Stimulated activated CD4-positive, alpha-beta T cell treated with anti-CD3 and anti-CD28 coated beads, TNF-alpha, amount 100 ng/mL, for 24 hours (primary cell): ENCODE measurements at regions not wholly inside any gene's neighbourhood (a gene's known extent, or its start where the extent isn't known, plus 50 kb on each side); places are given as distances from the start of the nearest gene placed in this dataset.
"Not testable (repeated sequence)": the region's sequence is repeated elsewhere in the genome, so short reads cannot be mapped to it uniquely, and the experiment has no call there.

Experiments used
- DNase-seq, 3 experiments: peaks; one replicate each; pipeline ENCODE4 v3.0.0-alpha.2; 2020; ENCODE audit warnings: low read depth in 3 of 3

- no peak for DNase-seq
Observed at GRCh38 chr2:82256288-82256687, 1951.7 kb upstream of the LRRTM1 start.

- DNase-seq: no peak
Observed at GRCh38 chr2:82254728-82255127, 1950.2 kb upstream of the LRRTM1 start.

DNA sequence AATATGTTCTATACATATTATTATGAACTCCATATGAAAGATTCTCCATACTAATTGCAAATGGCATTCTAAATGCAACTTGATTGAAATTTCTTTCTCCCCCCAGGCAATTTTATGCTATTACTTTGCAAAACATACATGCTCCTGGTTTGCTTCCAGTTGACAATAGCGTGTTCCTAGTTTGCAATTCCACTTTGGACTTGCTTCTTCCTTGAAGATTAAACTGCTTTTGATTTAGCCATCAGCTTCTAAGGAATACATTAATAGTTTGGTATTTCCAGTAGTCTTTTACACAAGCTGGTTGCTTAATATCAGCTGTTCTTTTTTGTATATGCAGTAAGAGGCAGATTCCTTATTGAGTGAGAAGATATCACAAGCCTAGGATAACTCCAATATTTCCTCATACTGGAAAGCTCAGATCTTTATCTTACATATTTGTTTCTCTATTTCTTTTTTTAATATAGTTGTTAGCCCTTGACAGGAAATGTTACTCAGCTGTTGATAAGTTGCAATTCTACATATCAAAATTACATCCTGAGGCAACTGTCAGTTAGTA, 1941.7 kb upstream of the LRRTM1 start:
- DNase-seq: no peak

DNA sequence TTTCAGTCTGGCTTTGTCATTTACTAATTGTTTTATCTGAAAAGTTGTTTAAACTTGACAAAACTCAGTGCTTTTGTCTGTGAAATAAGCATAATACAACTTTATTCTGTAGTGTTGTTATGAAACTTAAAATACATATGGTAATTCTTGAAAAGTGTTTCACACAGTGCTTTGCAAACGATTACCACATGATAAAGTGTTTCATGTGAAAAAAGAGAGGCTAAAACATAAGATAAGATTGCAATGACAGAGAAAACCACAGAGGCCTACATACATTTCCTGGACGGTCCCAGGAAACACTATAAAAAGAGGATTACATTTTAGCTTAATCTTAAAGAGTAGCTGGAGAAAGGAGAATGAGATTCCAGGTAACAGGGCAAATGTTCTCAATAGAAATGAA, 1934.6 kb upstream of the LRRTM1 start:
- no peak for DNase-seq

GRCh38 chr2:82237994-82238662, 1933.6 kb upstream of the LRRTM1 start:
- no peak for DNase-seq

DNA sequence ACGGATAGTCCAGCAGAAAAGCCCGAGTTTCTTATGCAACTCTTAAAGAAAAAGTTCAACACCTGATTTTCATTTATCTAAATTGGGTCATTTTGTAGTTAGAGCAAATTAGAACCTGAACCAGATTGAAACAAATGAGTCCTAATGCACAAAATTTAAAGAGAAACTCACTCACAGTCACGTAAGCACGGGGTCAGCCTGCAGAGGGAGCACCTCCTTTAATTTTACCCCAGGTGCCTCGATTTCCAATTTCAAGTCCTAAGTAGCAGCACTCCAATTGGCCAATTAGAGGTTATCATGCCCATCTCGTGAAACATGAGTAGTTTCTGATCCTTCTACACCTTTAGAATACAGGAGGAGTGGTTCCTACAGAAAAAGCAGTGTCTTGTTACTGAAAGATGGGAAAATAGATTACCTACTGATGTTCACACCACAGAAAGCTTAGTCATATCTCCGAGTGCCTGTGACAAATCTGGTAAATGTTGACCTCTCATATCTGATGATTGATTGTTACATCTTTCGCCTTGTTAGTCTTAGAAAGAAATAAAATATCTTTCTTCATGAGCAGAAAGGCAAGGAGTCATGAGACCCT, 1929.8 kb upstream of the LRRTM1 start:
- no peak for DNase-seq

- DNase-seq: no peak
Observed at GRCh38 chr2:82233806-82234205, 1929.3 kb upstream of the LRRTM1 start.

GRCh38 chr2:82230406-82230805, 1925.9 kb upstream of the LRRTM1 start:
- no peak for DNase-seq

- no peak for DNase-seq
Observed at GRCh38 chr2:82226441-82226840, 1921.9 kb upstream of the LRRTM1 start.

DNA sequence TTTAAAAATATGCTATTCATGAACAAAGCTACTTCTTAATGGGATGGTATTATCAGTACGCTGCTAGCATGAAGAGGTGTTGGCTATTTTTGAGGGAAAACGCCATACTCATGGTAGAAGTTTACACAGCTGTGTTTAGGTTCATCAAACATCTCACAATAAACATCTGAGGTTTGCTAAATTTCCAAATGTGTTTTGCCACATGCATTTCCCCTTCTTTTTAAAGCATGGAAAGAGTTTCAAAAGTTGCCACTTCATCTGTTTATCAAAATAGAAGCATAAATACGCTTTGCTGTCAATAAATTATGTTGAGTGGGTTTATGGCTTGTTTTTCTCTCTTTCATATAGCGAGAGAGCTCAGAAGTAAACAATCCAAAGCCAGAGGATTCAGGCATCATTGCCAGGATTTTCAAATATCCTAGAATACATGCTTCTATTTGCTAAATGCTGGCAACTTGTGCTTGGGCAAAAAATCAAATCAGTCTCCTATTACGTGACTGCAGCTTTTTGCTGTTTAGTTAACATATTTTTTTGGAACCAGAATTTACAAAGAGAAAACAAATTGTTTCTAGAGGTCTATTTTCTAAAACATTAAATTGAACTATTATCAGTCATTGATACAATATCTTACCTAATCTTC, 1919.9 kb upstream of the LRRTM1 start:
- no peak for DNase-seq

- DNase-seq: no peak
Observed at GRCh38 chr2:82215212-82215611, 1910.7 kb upstream of the LRRTM1 start.

DNA sequence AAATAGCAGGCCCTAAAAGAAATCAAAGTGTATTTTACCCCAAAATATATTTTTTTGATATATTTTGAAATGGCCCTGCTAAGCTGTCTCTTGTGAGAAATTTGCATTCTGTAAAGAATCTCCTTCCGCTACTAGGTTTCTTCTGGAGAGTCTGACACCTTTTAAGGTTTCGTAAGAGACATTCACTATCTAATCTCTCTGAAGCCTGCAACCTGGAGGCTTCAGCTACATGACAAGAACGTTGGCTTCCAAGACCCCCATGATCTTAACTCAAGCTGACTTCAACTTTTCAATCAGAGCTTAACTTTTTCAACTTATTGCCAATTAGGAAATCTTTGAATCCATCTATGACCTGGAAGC, 1894.9 kb upstream of the LRRTM1 start:
- DNase-seq: no peak

GRCh38 chr2:82198809-82199492, 1894.4 kb upstream of the LRRTM1 start:
- no peak for DNase-seq

- no peak for DNase-seq
Observed at GRCh38 chr2:82182270-82182669, 1877.7 kb upstream of the LRRTM1 start.

GRCh38 chr2:82175210-82175609, 1870.7 kb upstream of the LRRTM1 start:
- DNase-seq: not testable (repeated sequence)

GRCh38 chr2:82172483-82172882, 1867.9 kb upstream of the LRRTM1 start:
- no peak for DNase-seq

DNA sequence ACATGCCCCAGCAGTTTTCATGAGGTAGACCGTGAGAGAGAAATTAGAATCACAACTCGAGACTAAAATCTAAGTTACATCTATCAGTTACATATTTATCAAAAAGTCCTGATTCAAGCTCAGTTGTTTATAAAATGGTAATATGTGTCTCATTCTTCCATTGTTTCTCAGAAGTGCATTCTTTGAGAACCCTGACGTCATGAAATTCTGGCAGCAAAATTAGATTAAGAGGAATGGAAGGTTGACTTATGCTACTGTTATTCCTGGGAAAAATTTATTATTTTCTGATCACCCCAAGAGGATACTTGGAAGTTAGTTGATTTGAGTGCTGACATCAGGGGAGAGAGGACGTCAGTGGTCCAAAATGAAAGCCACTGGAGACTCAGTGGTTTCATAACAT, 1864.8 kb upstream of the LRRTM1 start:
- no peak for DNase-seq

- no peak for DNase-seq
Observed at GRCh38 chr2:82165377-82165776, 1860.8 kb upstream of the LRRTM1 start.

- DNase-seq: no peak
Observed at GRCh38 chr2:82158150-82158549, 1853.6 kb upstream of the LRRTM1 start.

DNA sequence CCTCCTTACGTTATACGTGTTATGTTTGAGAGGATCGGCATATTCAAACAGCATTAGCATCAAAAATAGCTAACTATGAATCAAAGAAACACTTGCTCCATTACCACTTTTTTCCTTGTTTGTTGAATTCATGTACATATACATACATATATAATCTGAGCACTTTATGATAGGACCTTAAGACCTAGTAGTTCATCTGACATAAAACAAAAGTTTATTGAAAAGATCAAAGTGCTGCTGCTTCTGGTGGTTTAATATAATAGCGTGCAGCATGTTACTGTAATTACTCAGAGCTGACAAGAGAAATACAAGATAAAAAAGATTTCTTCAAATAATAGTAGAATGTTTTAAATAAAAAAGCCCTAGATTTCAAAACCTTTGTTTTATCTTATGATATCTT, 1850.9 kb upstream of the LRRTM1 start:
- DNase-seq: no peak

DNA sequence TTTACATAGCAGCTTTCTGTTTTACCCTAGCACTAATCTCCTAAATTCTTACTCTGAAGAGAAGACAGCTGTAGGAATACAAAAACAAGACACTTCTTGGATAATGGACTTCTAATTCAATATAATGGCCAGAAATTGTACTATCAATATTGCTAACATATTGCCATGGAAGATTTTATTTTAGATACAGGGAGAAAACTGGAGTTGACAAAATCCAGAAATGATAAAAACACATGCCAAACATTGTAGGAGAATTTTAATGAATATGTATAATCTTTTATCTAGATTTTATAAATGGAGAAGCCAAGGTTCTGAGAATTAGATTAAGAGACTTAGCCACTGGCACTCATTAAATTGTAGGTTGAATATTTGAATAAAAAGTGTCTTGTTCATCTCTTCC, 1838.8 kb upstream of the LRRTM1 start:
- no peak for DNase-seq

DNA sequence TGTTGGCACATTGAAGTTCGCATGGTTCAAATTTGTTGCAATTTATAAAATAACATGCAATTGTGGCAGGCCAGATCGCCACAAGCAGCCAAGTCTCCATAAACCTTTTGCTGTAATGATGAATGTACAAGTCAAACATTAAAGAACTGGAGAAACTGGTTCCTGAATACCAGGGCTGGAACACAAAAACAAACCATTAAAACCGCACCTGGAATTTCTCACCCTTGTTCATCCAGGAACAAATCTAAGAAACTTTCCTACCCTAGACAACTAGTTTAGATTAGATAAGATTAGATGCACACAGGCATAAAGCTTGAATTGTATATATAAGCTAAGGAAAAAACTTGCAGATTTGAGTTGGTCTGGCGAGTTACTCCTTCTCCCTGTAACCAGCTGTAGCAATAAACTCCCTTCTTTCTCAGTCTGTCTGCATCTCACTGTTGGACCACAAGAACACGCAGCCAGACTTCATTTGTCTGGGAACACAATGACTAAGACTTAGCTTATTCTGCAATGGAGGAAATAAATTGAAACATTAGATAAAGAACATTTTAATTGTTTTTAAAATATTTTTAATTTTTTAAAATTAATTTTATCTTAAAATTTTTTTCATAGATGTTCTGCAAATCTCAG, 1835.5 kb upstream of the LRRTM1 start:
- DNase-seq: no peak
